ENCODE measurements at regions not wholly inside any gene's neighbourhood (a gene's known extent, or its start where the extent isn't known, plus 50 kb on each side); places are given as distances from the start of the nearest gene placed in this dataset.

DNA sequence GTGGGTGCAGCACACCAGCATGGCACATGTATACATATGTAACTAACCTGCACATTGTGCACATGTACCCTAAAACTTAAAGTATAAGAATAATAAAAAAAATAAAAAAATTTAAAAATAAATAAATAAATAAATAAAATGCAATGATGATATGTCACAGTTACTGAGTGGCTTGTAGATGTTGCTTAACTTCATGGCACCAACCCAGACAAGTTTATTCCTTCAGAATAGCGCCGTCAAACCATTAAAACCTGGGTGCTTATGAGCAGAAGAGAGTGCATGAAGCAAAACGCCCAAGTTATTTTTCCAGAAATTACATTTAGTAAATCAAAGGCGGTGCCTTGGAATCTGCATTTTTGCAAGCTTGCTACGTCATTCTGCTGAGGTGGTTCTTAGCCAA lies 417.9 kb downstream of the AEBP2 start:
- H2AK9ac ChIP-seq (replicated peaks; ENCODE audit: low read depth, low read length, poor library complexity), result no peak overlapping the region
- no peaks in the 10 kb centered on the region for H3K79me1 ChIP-seq (ENCODE audit: low read depth in 1 of 2, low read length in 2 of 2)
- H3K56ac ChIP-seq (ENCODE audit: extremely low read depth, insufficient read depth, low read length), result no peak overlapping the region
- no peak overlapping the region for H2BK120ac ChIP-seq (ENCODE audit: low read depth, low read length)
- H3K4ac ChIP-seq (ENCODE audit: low read depth, low read length), result no peak overlapping the region
- no peaks in the 10 kb centered on the region for H3K9me1 ChIP-seq (ENCODE audit: insufficient read depth, low read length)
- TF ChIP-seq MXI1 (IDR thresholded peaks at IDR 0.05; ENCODE audit: borderline replicate concordance, low read depth, low read length) (no peak), POLR2A (IDR thresholded peaks at IDR 0.05; ENCODE audit: low read depth, low read length) (no peak), SMC3 (IDR thresholded peaks at IDR 0.05; ENCODE audit: low read depth, low read length) (no peak), RFX5 (IDR thresholded peaks at IDR 0.05; ENCODE audit: low read depth, low read length) (no peak), MAFK (IDR thresholded peaks at IDR 0.05; ENCODE audit: low read depth, low read length) (no peak), CEBPB (IDR thresholded peaks at IDR 0.05; ENCODE audit: low read depth, low read length) (no peak), CHD1 (IDR thresholded peaks at IDR 0.05; ENCODE audit: low read depth, low read length) (no peak), CTCF (conservative IDR thresholded peaks at IDR 0.05; ENCODE audit: low read depth, low read length) (no peak), MAZ (IDR thresholded peaks at IDR 0.05; ENCODE audit: borderline replicate concordance, low read depth, low read length) (no peak), BHLHE40 (IDR thresholded peaks at IDR 0.05; ENCODE audit: low read depth, low read length) (no peak), RAD21 (IDR thresholded peaks at IDR 0.05; ENCODE audit: low read length) (no peak), NFE2L2 (IDR thresholded peaks at IDR 0.05; ENCODE audit: low read depth, low read length) (no peak), RCOR1 (IDR thresholded peaks at IDR 0.05; ENCODE audit: insufficient replicate concordance, low read length) (no peak), FOS (IDR thresholded peaks at IDR 0.05; ENCODE audit: low read depth, low read length) (no peak)
- TF ChIP-seq, protein P1, sequence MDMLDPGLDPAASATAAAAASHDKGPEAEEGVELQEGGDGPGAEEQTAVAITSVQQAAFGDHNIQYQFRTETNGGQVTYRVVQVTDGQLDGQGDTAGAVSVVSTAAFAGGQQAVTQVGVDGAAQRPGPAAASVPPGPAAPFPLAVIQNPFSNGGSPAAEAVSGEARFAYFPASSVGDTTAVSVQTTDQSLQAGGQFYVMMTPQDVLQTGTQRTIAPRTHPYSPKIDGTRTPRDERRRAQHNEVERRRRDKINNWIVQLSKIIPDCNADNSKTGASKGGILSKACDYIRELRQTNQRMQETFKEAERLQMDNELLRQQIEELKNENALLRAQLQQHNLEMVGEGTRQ (IDR thresholded peaks at IDR 0.05; ENCODE audit: low read depth, low read length), result no peak
- TF ChIP-seq, protein P2, sequence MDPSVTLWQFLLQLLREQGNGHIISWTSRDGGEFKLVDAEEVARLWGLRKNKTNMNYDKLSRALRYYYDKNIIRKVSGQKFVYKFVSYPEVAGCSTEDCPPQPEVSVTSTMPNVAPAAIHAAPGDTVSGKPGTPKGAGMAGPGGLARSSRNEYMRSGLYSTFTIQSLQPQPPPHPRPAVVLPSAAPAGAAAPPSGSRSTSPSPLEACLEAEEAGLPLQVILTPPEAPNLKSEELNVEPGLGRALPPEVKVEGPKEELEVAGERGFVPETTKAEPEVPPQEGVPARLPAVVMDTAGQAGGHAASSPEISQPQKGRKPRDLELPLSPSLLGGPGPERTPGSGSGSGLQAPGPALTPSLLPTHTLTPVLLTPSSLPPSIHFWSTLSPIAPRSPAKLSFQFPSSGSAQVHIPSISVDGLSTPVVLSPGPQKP (IDR thresholded peaks at IDR 0.05; ENCODE audit: borderline replicate concordance, low read depth, low read length), result no peak
- no peak overlapping the region for H2BK5ac ChIP-seq (ENCODE audit: low read depth, low read length, poor library complexity, severe bottlenecking)
- intact Hi-C loops (cut with micrococcal nuclease) (no loop called here), in situ Hi-C loops (cut with MboI; ENCODE audit: low sequenced_read_pairs) (no loop called here), dilution Hi-C loops (cut with HindIII; ENCODE audit: low sequenced_read_pairs, unreplicated experiment) (no loop called here)
- no peak overlapping the region for H3K9ac ChIP-seq (ENCODE audit: low read depth, low read length)
- H4K20me1 ChIP-seq (ENCODE audit: insufficient read depth, low read length), result no peaks in the 10 kb centered on the region
- H3K4me2 ChIP-seq (ENCODE audit: low read depth, low read length), result no peak overlapping the region
- H4K5ac ChIP-seq (ENCODE audit: low read depth, low read length), result no peak overlapping the region
- CTCF ChIA-PET, result no interaction called here
- H3K36me3 ChIP-seq (ENCODE audit: control insufficient read depth, insufficient read depth, low read length), result no peaks in the 10 kb centered on the region
- no peak overlapping the region for H3K23ac ChIP-seq (ENCODE audit: low read depth, low read length)
- peaks cover 4% of the 10 kb centered on the region for H3K4me1 ChIP-seq (ENCODE audit: control insufficient read depth, insufficient read depth, low read length)
- no peak overlapping the region for H4K91ac ChIP-seq (ENCODE audit: insufficient read depth, low read depth, low read length)
- H4K8ac ChIP-seq (ENCODE audit: low read depth in 2 of 2, low read length in 2 of 2), result no peak overlapping the region
- no peak overlapping the region for H2AK5ac ChIP-seq (ENCODE audit: low read depth, low read length)
- H3K27me3 ChIP-seq (ENCODE audit: control insufficient read depth, insufficient read depth, low read length), result no peaks in the 10 kb centered on the region
- H2BK20ac ChIP-seq (ENCODE audit: low read depth, low read length), result no peak overlapping the region
- DNase-seq (no peak), ATAC-seq (ENCODE audit: low read depth) (no peak)
- H3K18ac ChIP-seq (ENCODE audit: low read depth, low read length), result no peak overlapping the region
- H3K27ac ChIP-seq (ENCODE audit: insufficient read depth, low read length), result no peak overlapping the region
- no CpG with 5 or more reads among the region's 5 CpGs for WGBS, 2 experiments (ENCODE audit: extremely low coverage in 2 of 2, insufficient read length in 1 of 2)
- POLR2A ChIA-PET (ENCODE audit: unreplicated experiment), result no interaction called here
- no peak overlapping the region for H3K14ac ChIP-seq (replicated peaks; ENCODE audit: low read depth, low read length)
- no peak overlapping the region for H2BK15ac ChIP-seq (ENCODE audit: low read depth, low read length)
- no TSS peak for BruUV-seq (replicated peaks)
- no peak overlapping the region for H3K4me3 ChIP-seq (ENCODE audit: insufficient read depth, low read depth, low read length)
- H3K9me3 ChIP-seq (ENCODE audit: control insufficient read depth, insufficient read depth, low read length), result peaks cover 2% of the 10 kb centered on the region; the same call in 1 of the 2 replicates
- no peak overlapping the region for H2AFZ ChIP-seq (replicated peaks; ENCODE audit: low read length, poor library complexity)
